GM12878 (cell line): ENCODE measurements at regions not wholly inside any gene's neighbourhood (a gene's known extent, or its start where the extent isn't known, plus 50 kb on each side); places are given as distances from the start of the nearest gene placed in this dataset.

Experiments used
- BCL11A ChIP-seq: IDR thresholded peaks from 2 replicates; pipeline ENCODE4 v1.6.1; 2011; ENCODE audit warnings: low read depth, low read length
- EED ChIP-seq: sonication (generic); IDR thresholded peaks from 2 replicates; pipeline ENCODE4 v1.6.1; 2016; ENCODE audit warnings: antibody characterized with exemption, low read depth
- EP300 ChIP-seq, 2 experiments: fragments of 150-350 bp in 1 of 2; IDR thresholded peaks; 2 replicates each; pipeline ENCODE4 v1.6.1; 2011 to 2012; ENCODE audit warnings: low read depth in 2 of 2, low read length in 2 of 2, borderline replicate concordance in 1 of 2, improper control_type of control experiment in 1 of 2, inconsistent platforms in 1 of 2; ENCODE audit not compliant: control insufficient read depth in 1 of 2
- EZH2 ChIP-seq: IDR thresholded peaks from 2 replicates; pipeline ENCODE4 v1.6.1; 2012; ENCODE audit warnings: low read depth, mild to moderate bottlenecking, control low read depth, inconsistent platforms, low read length, borderline replicate concordance; ENCODE audit not compliant: control insufficient read depth
- IRF4 ChIP-seq: IDR thresholded peaks from 2 replicates; pipeline ENCODE4 v1.6.1; 2011; ENCODE audit warnings: low read depth, low read length
- NFXL1 ChIP-seq: fragments of 450-650 bp; IDR thresholded peaks from 2 replicates; pipeline ENCODE4 v1.6.1; 2017; ENCODE audit warnings: antibody characterized with exemption, mild to moderate bottlenecking, borderline replicate concordance
- ZBED1 ChIP-seq: IDR thresholded peaks from 2 replicates; pipeline ENCODE4 v1.6.1; 2016; ENCODE audit warnings: borderline replicate concordance
- TF ChIP-seq, protein P1 (sequence below): IDR thresholded peaks from 2 replicates; pipeline ENCODE4 v1.6.1; 2012; ENCODE audit warnings: low read length, inconsistent platforms
- TF ChIP-seq, protein P2 (sequence below): IDR thresholded peaks from 2 replicates; pipeline ENCODE4 v1.6.1; 2011; ENCODE audit warnings: low read depth, mild to moderate bottlenecking, low read length, moderate library complexity, borderline replicate concordance; ENCODE audit errors: extremely low read depth
- TF ChIP-seq, protein P3 (sequence below): fragments of 450-650 bp; IDR thresholded peaks from 2 replicates; pipeline ENCODE4 v1.6.1; 2016; ENCODE audit warnings: mild to moderate bottlenecking, moderate library complexity, borderline replicate concordance
- TF ChIP-seq, protein P4 (sequence below): fragments of 150-350 bp; IDR thresholded peaks from 2 replicates; pipeline ENCODE4 v1.6.1; 2016; ENCODE audit warnings: low read depth, low read length

DNA sequence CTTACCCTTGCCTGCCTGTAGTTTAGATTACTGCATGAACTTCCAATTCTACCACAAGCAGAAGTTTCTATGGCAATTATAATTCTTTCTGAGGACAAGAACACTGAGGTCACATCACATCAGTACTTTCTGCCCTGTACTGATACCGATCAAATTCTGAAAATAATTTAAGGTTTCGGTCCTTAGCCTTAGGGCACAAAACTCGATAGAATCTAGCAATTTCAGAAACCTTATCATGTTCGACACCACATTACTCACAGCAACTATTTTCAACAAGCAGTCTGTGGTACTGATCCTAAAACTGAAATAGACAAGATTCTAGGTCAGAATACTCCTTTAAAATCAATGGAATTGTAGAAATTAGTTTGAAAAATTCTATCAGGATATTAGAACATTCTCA, 187.0 kb upstream of the LRFN5 start (continued):
- TF ChIP-seq, protein P1, sequence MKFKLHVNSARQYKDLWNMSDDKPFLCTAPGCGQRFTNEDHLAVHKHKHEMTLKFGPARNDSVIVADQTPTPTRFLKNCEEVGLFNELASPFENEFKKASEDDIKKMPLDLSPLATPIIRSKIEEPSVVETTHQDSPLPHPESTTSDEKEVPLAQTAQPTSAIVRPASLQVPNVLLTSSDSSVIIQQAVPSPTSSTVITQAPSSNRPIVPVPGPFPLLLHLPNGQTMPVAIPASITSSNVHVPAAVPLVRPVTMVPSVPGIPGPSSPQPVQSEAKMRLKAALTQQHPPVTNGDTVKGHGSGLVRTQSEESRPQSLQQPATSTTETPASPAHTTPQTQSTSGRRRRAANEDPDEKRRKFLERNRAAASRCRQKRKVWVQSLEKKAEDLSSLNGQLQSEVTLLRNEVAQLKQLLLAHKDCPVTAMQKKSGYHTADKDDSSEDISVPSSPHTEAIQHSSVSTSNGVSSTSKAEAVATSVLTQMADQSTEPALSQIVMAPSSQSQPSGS: no peak
- TF ChIP-seq, protein P2, sequence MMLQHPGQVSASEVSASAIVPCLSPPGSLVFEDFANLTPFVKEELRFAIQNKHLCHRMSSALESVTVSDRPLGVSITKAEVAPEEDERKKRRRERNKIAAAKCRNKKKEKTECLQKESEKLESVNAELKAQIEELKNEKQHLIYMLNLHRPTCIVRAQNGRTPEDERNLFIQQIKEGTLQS: no peak
- TF ChIP-seq, protein P3, sequence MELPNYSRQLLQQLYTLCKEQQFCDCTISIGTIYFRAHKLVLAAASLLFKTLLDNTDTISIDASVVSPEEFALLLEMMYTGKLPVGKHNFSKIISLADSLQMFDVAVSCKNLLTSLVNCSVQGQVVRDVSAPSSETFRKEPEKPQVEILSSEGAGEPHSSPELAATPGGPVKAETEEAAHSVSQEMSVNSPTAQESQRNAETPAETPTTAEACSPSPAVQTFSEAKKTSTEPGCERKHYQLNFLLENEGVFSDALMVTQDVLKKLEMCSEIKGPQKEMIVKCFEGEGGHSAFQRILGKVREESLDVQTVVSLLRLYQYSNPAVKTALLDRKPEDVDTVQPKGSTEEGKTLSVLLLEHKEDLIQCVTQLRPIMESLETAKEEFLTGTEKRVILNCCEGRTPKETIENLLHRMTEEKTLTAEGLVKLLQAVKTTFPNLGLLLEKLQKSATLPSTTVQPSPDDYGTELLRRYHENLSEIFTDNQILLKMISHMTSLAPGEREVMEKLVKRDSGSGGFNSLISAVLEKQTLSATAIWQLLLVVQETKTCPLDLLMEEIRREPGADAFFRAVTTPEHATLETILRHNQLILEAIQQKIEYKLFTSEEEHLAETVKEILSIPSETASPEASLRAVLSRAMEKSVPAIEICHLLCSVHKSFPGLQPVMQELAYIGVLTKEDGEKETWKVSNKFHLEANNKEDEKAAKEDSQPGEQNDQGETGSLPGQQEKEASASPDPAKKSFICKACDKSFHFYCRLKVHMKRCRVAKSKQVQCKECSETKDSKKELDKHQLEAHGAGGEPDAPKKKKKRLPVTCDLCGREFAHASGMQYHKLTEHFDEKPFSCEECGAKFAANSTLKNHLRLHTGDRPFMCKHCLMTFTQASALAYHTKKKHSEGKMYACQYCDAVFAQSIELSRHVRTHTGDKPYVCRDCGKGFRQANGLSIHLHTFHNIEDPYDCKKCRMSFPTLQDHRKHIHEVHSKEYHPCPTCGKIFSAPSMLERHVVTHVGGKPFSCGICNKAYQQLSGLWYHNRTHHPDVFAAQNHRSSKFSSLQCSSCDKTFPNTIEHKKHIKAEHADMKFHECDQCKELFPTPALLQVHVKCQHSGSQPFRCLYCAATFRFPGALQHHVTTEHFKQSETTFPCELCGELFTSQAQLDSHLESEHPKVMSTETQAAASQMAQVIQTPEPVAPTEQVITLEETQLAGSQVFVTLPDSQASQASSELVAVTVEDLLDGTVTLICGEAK: no peak
- TF ChIP-seq EP300 (IDR thresholded peaks at IDR 0.05; ENCODE audit: borderline replicate concordance in 1 of 2, control insufficient read depth in 1 of 2, low read depth in 2 of 2, low read length in 2 of 2) (no peak), EED (no peak), ZBED1 (no peak), EZH2 (no peak), BCL11A (no peak), IRF4 (no peak), NFXL1 (no peak)
- TF ChIP-seq, protein P4, sequence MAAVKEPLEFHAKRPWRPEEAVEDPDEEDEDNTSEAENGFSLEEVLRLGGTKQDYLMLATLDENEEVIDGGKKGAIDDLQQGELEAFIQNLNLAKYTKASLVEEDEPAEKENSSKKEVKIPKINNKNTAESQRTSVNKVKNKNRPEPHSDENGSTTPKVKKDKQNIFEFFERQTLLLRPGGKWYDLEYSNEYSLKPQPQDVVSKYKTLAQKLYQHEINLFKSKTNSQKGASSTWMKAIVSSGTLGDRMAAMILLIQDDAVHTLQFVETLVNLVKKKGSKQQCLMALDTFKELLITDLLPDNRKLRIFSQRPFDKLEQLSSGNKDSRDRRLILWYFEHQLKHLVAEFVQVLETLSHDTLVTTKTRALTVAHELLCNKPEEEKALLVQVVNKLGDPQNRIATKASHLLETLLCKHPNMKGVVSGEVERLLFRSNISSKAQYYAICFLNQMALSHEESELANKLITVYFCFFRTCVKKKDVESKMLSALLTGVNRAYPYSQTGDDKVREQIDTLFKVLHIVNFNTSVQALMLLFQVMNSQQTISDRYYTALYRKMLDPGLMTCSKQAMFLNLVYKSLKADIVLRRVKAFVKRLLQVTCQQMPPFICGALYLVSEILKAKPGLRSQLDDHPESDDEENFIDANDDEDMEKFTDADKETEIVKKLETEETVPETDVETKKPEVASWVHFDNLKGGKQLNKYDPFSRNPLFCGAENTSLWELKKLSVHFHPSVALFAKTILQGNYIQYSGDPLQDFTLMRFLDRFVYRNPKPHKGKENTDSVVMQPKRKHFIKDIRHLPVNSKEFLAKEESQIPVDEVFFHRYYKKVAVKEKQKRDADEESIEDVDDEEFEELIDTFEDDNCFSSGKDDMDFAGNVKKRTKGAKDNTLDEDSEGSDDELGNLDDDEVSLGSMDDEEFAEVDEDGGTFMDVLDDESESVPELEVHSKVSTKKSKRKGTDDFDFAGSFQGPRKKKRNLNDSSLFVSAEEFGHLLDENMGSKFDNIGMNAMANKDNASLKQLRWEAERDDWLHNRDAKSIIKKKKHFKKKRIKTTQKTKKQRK: no peak
- TF ChIP-seq, all 136 proteins: peak for 0
